ENCODE measurements at regions not wholly inside any gene's neighbourhood (a gene's known extent, or its start where the extent isn't known, plus 50 kb on each side); places are given as distances from the start of the nearest gene placed in this dataset.

GRCh38 chr6:19311786-19312185 lies 525.4 kb upstream of the ID4 start:
- TF ChIP-seq POLR2A (IDR thresholded peaks at IDR 0.05) (no peak), CTCF (IDR thresholded peaks at IDR 0.05) (no peak)

Measured in upper lobe of left lung (tissue), 4 donors.